HG02798 (cell line): ENCODE measurements at regions not wholly inside any gene's neighbourhood (a gene's known extent, or its start where the extent isn't known, plus 50 kb on each side); places are given as distances from the start of the nearest gene placed in this dataset.
"Not testable (repeated sequence)": the region's sequence is repeated elsewhere in the genome, so short reads cannot be mapped to it uniquely, and the experiment has no call there.

Experiments used
- ATAC-seq: cut with Tn5 transposase; IDR thresholded peaks from one replicate; pipeline ENCODE4 v1.9.1; 2021; ENCODE audit warnings: mild to moderate bottlenecking; ENCODE audit not compliant: unreplicated experiment, poor library complexity

- ATAC-seq = no peak
These were observed 435.1 kb downstream of the SPATA31D1 start for GRCh38 chr9:82423700-82424099.

GRCh38 chr9:82424599-82425120 is 436.1 kb downstream of the SPATA31D1 start:
- no peak for ATAC-seq

- no peak for ATAC-seq
These were observed 442.5 kb downstream of the SPATA31D1 start for GRCh38 chr9:82431121-82431520.

GRCh38 chr9:82433290-82433931 is 444.8 kb downstream of the SPATA31D1 start:
- not testable (repeated sequence) for ATAC-seq

GRCh38 chr9:82436475-82436874 is 447.9 kb downstream of the SPATA31D1 start:
- no peak for ATAC-seq

- not testable (repeated sequence) for ATAC-seq
These were observed 448.6 kb downstream of the SPATA31D1 start for GRCh38 chr9:82437183-82437582.

GRCh38 chr9:82438581-82438980 is 450.0 kb downstream of the SPATA31D1 start:
- ATAC-seq = no peak

GRCh38 chr9:82443312-82443711 is 454.7 kb downstream of the SPATA31D1 start:
- no peak for ATAC-seq

GRCh38 chr9:82445556-82445955 is 457.0 kb downstream of the SPATA31D1 start:
- no peak for ATAC-seq

- ATAC-seq = no peak
These were observed 458.8 kb downstream of the SPATA31D1 start for GRCh38 chr9:82447343-82447742.

GRCh38 chr9:82449986-82450385 is 461.4 kb downstream of the SPATA31D1 start:
- ATAC-seq = no peak

GRCh38 chr9:82454509-82455190 is 466.1 kb downstream of the SPATA31D1 start:
- no peak for ATAC-seq

- no peak for ATAC-seq
These were observed 468.1 kb downstream of the SPATA31D1 start for GRCh38 chr9:82456642-82457041.

- no peak for ATAC-seq
These were observed 468.7 kb downstream of the SPATA31D1 start for GRCh38 chr9:82457298-82457697.

- no peak for ATAC-seq
These were observed 469.3 kb downstream of the SPATA31D1 start for GRCh38 chr9:82457891-82458290.

GRCh38 chr9:82458296-82458695 is 469.7 kb downstream of the SPATA31D1 start:
- ATAC-seq = no peak

GRCh38 chr9:82466616-82467260 is 478.2 kb downstream of the SPATA31D1 start:
- ATAC-seq = no peak

- no peak for ATAC-seq
These were observed 478.9 kb downstream of the SPATA31D1 start for GRCh38 chr9:82467436-82467835.

- ATAC-seq = no peak
These were observed 485.7 kb downstream of the SPATA31D1 start for GRCh38 chr9:82474235-82474634.

- no peak for ATAC-seq
These were observed 487.2 kb downstream of the SPATA31D1 start for GRCh38 chr9:82475584-82476301.

- ATAC-seq = no peak
These were observed 492.3 kb downstream of the SPATA31D1 start for GRCh38 chr9:82480921-82481320.
